ENCODE measurements at regions not wholly inside any gene's neighbourhood (a gene's known extent, or its start where the extent isn't known, plus 50 kb on each side); places are given as distances from the start of the nearest gene placed in this dataset.

DNA sequence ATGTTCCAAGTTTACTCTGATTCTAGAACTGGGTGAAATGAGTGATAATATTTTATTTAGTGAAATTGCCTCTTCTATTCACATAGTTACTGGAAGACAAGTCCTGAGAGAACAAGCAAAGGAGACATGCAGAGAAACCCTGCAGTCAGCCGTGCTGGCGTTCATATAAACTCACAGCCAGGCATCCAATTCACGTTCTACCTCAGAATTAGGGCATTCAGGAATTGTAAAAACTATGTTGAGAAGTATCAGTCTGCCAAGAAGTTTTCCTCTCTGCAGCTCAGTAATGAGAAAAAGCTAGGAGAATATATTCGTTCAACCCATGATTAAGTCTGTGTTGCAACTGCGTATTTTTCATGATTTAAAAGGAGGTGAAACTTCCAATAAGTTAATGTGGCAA lies 156.2 kb upstream of the DSEL start:
- DNase-seq (ENCODE audit: low read depth): no peak

GRCh38 chr18:67672155-67672554 lies 155.6 kb upstream of the DSEL start:
- DNase-seq (ENCODE audit: low read depth): no peak

GRCh38 chr18:67670024-67670543 lies 153.6 kb upstream of the DSEL start:
- DNase-seq (ENCODE audit: low read depth): no peak

GRCh38 chr18:67665266-67665665 lies 148.7 kb upstream of the DSEL start:
- DNase-seq (ENCODE audit: low read depth): no peak

- DNase-seq (ENCODE audit: low read depth): no peak
These were observed 146.5 kb upstream of the DSEL start for GRCh38 chr18:67662996-67663395.

DNA sequence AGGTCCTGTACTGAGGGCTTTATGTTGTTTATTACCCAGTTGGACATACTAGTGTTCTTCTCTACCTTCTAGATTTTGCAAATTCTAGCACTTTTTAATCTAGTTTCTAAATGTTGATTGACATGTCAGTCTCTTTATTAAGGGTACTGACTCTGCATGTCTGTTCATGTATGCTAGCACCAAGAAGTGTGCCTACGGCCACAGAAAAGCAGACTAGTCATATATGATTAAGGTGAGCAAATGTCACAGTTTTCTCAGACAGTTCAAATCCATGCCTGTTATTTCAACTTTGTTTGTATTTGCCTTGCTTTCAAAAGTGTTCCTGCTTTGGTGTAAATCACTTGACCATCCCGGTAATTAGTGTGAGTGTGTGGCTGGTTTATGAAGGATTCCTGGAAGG lies 145.0 kb upstream of the DSEL start:
- no peak for DNase-seq (ENCODE audit: low read depth)

DNA sequence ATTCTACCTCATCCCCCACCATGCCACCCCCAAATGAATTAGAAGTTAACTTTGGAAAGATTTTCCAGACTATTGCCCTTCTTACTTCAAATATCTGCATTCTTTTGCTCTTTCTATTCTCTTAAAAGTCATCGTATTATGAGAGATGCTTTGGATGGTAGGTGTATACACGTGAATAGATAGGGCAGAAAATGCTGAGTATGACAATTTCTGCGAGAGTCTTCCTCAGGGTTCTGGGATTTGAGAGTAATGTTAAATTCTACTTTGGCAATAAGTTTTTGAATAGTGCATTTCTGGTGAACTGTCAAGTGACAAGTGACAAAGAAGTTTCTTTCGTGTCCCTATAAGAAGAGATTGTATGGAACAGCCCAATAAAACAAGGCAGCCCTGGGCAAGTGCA lies 137.6 kb upstream of the DSEL start:
- DNase-seq (ENCODE audit: low read depth): no peak

- no peak for DNase-seq (ENCODE audit: low read depth)
These were observed 135.8 kb upstream of the DSEL start for GRCh38 chr18:67652288-67652687.

DNA sequence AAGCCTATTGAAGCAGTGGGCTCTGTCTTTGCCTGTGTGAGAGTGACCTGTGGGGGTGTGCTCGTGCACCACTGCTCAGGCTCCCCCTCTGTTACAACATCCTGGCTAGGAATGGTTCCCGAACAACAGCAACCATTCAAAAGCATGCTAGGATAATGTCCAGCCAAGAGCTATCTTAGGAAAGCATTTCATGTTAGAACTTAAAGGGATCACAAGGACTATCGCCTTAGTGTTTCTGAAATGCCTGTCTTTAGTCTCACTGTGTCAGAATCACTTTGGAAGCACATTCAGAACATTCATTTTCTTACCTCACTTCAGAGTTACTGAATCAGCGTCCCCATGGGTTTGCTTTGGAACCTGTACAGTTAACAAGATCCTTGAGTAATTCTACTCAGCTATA lies 134.9 kb upstream of the DSEL start:
- no peak for DNase-seq (ENCODE audit: low read depth)

DNA sequence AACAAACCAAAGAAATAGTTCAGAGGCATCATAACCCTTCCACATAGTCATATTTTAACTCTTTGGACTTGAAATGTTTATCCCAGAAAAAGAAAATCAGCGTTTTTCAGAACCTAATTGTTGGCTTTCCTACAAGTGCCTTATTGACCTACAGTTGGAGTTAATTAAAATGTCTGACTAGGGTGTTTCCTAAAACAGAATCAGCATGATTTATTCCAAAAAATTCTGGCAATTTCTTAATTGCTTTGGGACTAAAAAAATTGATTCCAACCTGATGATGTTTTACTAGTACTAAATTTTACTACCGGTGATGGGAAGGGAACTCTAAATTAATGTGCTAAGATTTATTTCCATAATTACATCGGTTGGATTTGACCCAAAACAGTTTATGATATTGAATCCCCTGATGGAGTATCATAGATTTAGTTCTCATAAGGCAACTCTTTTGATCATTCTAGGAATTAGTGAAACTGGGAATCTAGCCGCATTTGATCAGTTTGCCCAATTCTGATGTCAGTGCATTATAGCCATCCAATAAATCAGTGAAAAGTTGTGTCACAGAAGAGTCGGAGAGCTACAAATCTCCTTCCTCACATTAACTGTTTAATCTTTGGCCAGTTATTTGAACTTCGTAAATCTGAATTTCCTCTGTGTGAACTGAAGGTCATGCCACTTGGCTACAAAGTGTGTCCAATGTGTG lies 134.3 kb upstream of the DSEL start:
- DNase-seq (ENCODE audit: low read depth): no peak

DNA sequence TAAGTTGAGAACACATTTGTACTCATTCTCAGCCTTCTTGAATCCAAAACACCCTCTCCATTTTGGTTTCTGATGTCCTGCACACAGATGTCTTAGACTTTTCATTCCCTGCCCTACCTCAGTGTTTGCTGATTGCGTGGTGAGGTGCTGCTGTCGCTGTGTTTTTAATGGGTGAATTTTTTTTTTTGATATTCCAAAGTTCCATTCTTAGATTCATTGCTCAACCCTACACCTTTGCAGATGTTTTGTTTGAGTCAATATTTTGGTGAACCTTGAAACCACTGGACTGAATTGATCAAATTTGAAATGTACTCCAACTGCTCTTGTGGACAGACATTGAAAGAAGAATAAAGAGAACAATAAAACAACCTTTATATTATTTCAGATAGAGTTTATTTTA lies 130.4 kb upstream of the DSEL start:
- DNase-seq (ENCODE audit: low read depth): no peak

DNA sequence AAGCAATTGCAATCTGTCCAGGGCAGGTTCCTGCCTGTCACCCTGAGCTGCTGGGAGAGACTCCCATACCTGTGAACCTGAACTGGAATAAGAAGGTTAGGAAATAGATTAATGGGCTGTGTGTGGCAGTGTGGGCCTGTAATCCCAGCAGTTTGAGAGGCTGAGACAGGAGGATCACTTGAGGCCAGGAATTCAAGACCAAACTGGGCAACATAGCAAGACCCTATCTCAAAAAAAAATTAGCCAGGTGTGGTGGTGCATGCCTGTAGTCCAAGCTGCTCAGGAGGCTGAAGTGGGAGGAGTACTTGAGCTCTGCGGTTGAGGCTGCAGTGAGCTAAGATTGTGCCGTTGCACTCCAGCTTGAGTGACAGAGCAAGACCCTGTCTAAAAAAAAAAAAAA lies 127.7 kb upstream of the DSEL start:
- DNase-seq (ENCODE audit: low read depth): no peak

GRCh38 chr18:67639872-67640271 lies 123.4 kb upstream of the DSEL start:
- peak; percentile 42 for DNase-seq (ENCODE audit: low read depth)

GRCh38 chr18:67636597-67637385 lies 120.3 kb upstream of the DSEL start:
- no peak for DNase-seq (ENCODE audit: low read depth)

- DNase-seq (ENCODE audit: low read depth): no peak
These were observed 118.3 kb upstream of the DSEL start for GRCh38 chr18:67634631-67635338.

DNA sequence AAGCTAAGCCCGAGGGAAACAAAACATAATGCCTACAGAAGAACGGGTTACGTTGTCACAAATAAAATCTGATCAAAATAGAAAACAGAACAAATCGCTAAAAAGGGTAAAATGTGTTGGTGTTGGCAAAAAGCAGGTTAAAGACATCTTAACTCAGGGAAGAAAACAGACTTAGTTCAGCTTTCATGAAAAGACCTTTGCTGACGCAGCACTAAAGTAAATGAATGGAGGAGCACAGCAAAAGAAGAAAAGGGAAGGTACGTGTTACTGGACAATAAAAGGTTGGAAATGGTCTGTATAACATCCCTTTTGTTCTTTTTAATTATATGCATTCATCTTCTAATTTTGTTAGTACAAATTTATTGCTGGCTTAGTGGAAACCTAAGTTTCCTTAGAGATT lies 117.4 kb upstream of the DSEL start:
- DNase-seq (ENCODE audit: low read depth): no peak

GRCh38 chr18:67621906-67622305 lies 105.4 kb upstream of the DSEL start:
- DNase-seq (ENCODE audit: low read depth): no peak

GRCh38 chr18:67621049-67621713 lies 104.7 kb upstream of the DSEL start:
- no peak for DNase-seq (ENCODE audit: low read depth)

DNA sequence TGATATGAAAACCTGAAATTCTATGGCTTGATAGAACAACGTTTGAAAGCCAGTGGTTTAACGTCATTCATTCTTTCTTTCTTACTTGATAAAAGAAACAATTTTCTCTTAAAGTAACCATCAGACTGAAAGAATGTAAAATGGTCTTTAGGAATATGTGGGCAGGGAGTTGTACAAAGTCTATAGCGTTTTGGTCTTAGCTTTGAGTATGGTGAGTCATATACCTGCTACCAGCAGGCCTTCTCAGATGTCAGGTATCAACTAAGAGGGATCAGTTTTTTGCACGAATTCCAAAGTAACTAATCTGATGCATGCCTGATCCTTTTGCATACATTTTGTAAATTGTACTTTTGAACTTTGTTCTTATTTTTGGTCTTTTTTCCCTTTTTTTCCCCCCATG lies 101.5 kb upstream of the DSEL start:
- DNase-seq (ENCODE audit: low read depth): no peak

GRCh38 chr18:67615876-67616275 lies 99.4 kb upstream of the DSEL start:
- DNase-seq (ENCODE audit: low read depth): no peak

- no peak for DNase-seq (ENCODE audit: low read depth)
These were observed 97.2 kb upstream of the DSEL start for GRCh38 chr18:67613731-67614130.

- no peak for DNase-seq (ENCODE audit: low read depth)
These were observed 95.8 kb upstream of the DSEL start for GRCh38 chr18:67612281-67612680.
